H1 (cell line): ENCODE measurements at regions not wholly inside any gene's neighbourhood (a gene's known extent, or its start where the extent isn't known, plus 50 kb on each side); places are given as distances from the start of the nearest gene placed in this dataset.

Experiments
- CTCF ChIA-PET: fragments of 300-600 bp; sonication (Branson Sonifier 250); formaldehyde crosslinking; loops from one replicate; lab custom pipeline; 2021; ENCODE audit not compliant: partially characterized antibody; lab: Charles Lee
- POLR2A ChIA-PET: fragments of 300-600 bp; sonication (Branson Sonifier 250); formaldehyde crosslinking; loops from one replicate; lab custom pipeline; 2021; ENCODE audit warnings: inconsistent platforms; ENCODE audit not compliant: partially characterized antibody; lab: Charles Lee
- DNase-seq, 2 experiments: peaks; one replicate each; pipeline versions ENCODE4 v3.0.0 to v3.0.0-alpha.2; 2010 to 2022; ENCODE audit warnings: low spot score in 2 of 2, low read depth in 1 of 2, mixed read lengths in 1 of 2
- FAIRE-seq: peaks from 2 replicates; lab custom pipeline; 2011; peaks lifted over from hg19 to GRCh38; lab: Jason Lieb, UNC
- H2AFZ ChIP-seq: 2 replicates; pipeline ENCODE4 v1.8.1; 2012; ENCODE audit warnings: low read length, inconsistent platforms
- H2AK5ac ChIP-seq: 2 replicates; pipeline ENCODE4 v1.6.1; 2013; ENCODE audit warnings: low read depth, low read length
- H2BK120ac ChIP-seq: replicated peaks from 2 replicates; pipeline ENCODE3; 2013; ENCODE audit warnings: low read depth, low read length, inconsistent platforms
- H2BK12ac ChIP-seq: 2 replicates; pipeline ENCODE4 v1.6.1; 2013; ENCODE audit warnings: low read depth, low read length
- H2BK15ac ChIP-seq: 2 replicates; pipeline ENCODE4 v1.6.1; 2013; ENCODE audit warnings: low read length
- H2BK20ac ChIP-seq: 2 replicates; pipeline ENCODE4 v1.6.1; 2013; ENCODE audit warnings: low read length
- H2BK5ac ChIP-seq: 2 replicates; pipeline ENCODE4 v1.6.1; 2013; ENCODE audit warnings: low read depth, low read length
- H3K14ac ChIP-seq: 2 replicates; pipeline ENCODE4 v1.6.1; 2013; ENCODE audit warnings: inconsistent platforms; ENCODE audit not compliant: insufficient read length
- H3K18ac ChIP-seq: 2 replicates; pipeline ENCODE4 v1.6.1; 2013; ENCODE audit warnings: low read length; ENCODE audit errors: extremely low read depth
- H3K23ac ChIP-seq: 2 replicates; pipeline ENCODE4 v1.6.1; 2013; ENCODE audit warnings: inconsistent platforms; ENCODE audit not compliant: insufficient read length
- H3K23me2 ChIP-seq: 2 replicates; pipeline ENCODE4 v1.6.1; 2013; ENCODE audit warnings: low read depth, low read length
- H3K27ac ChIP-seq: 2 replicates; pipeline ENCODE4 v1.6.1; 2011; ENCODE audit warnings: low read depth, low read length, inconsistent platforms
- H3K27me3 ChIP-seq, 4 experiments: replicated peaks in 1 of 4; 1 replicate in 1 of 4; 2 replicates in 3 of 4; pipeline versions ENCODE4 v1.6.1 to v1.8.1; 2011 to 2013; ENCODE audit warnings: low read length in 3 of 4, mild to moderate bottlenecking in 3 of 4, inconsistent platforms in 2 of 4, mixed read lengths in 2 of 4, moderate library complexity in 1 of 4; ENCODE audit not compliant: control insufficient read depth in 3 of 4, insufficient read depth in 3 of 4; ENCODE audit errors: extremely low read depth in 1 of 4
- H3K36me3 ChIP-seq, 4 experiments: 2 replicates each; pipeline versions ENCODE4 v1.6.1 to v1.8.1; 2011 to 2013; ENCODE audit warnings: mild to moderate bottlenecking in 4 of 4, low read length in 3 of 4, moderate library complexity in 2 of 4, control low read depth in 1 of 4, inconsistent platforms in 1 of 4; ENCODE audit not compliant: insufficient read depth in 4 of 4, control insufficient read depth in 2 of 4
- H3K4ac ChIP-seq: replicated peaks from 2 replicates; pipeline ENCODE3; 2013; ENCODE audit warnings: low read length, low read depth, mixed read lengths, inconsistent platforms; ENCODE audit not compliant: insufficient read length
- H3K4me1 ChIP-seq, 4 experiments: replicated peaks in 1 of 4; 1 replicate in 1 of 4; 2 replicates in 3 of 4; pipeline versions ENCODE4 v1.6.1 to v1.8.1; 2011 to 2013; ENCODE audit warnings: low read length in 3 of 4, inconsistent platforms in 2 of 4, mixed read lengths in 1 of 4; ENCODE audit not compliant: insufficient read depth in 4 of 4, control insufficient read depth in 3 of 4
- H3K4me2 ChIP-seq, 2 experiments: 2 replicates each; pipeline versions ENCODE4 v1.6.1 to v1.8.1; 2011 to 2013; ENCODE audit warnings: low read depth in 2 of 2, low read length in 2 of 2, control low read depth in 1 of 2, inconsistent platforms in 1 of 2, mild to moderate bottlenecking in 1 of 2; ENCODE audit not compliant: insufficient read depth in 1 of 2
- H3K4me3 ChIP-seq, 4 experiments: fragments of 200-600, 300-600 bp in 1 of 4; sonication (generic), shearing (Covaris generic), sonication (Bioruptor Twin) in 1 of 4; 2 replicates each; pipeline versions ENCODE4 v1.5.1 to v1.8.1; 2011 to 2016; ENCODE audit warnings: low read length in 4 of 4, low read depth in 3 of 4, control low read depth in 2 of 4, inconsistent platforms in 2 of 4, mild to moderate bottlenecking in 2 of 4, mixed read lengths in 1 of 4, moderate library complexity in 1 of 4; ENCODE audit not compliant: insufficient read depth in 2 of 4; ENCODE audit errors: extremely low read depth in 1 of 4
- H3K56ac ChIP-seq: replicated peaks from 2 replicates; pipeline ENCODE3; 2013; ENCODE audit warnings: low read depth, mild to moderate bottlenecking, mixed read lengths, low read length, inconsistent platforms; ENCODE audit not compliant: insufficient read length
- H3K79me1 ChIP-seq: 2 replicates; pipeline ENCODE4 v1.6.1; 2013; ENCODE audit warnings: low read depth, low read length, control low read depth
- H3K79me2 ChIP-seq, 2 experiments: 2 replicates each; pipeline versions ENCODE4 v1.6.1 to v1.8.1; 2012 to 2013; ENCODE audit warnings: low read length in 2 of 2, mild to moderate bottlenecking in 2 of 2, inconsistent platforms in 1 of 2; ENCODE audit not compliant: insufficient read depth in 2 of 2, control insufficient read depth in 1 of 2
- H3K9ac ChIP-seq, 4 experiments: replicated peaks in 1 of 4; 1 replicate in 1 of 4; 2 replicates in 3 of 4; pipeline versions ENCODE4 v1.6.1 to v1.8.1; 2011 to 2013; ENCODE audit warnings: low read depth in 3 of 4, low read length in 3 of 4, control low read depth in 2 of 4, mild to moderate bottlenecking in 2 of 4, moderate library complexity in 2 of 4, inconsistent platforms in 1 of 4; ENCODE audit errors: extremely low read depth in 1 of 4
- H3K9me3 ChIP-seq, 2 experiments: 2 replicates each; pipeline versions ENCODE4 v1.6.1 to v1.8.1; 2012 to 2013; ENCODE audit warnings: mild to moderate bottlenecking in 2 of 2, moderate library complexity in 2 of 2, control low read depth in 1 of 2, inconsistent platforms in 1 of 2, low read depth in 1 of 2, low read length in 1 of 2, mixed read lengths in 1 of 2; ENCODE audit not compliant: insufficient read depth in 2 of 2
- H4K20me1 ChIP-seq, 2 experiments: replicated peaks in 1 of 2; 2 replicates each; pipeline versions ENCODE3 to v1.8.1; 2011 to 2013; ENCODE audit warnings: inconsistent platforms in 2 of 2, low read length in 2 of 2, mild to moderate bottlenecking in 1 of 2; ENCODE audit not compliant: insufficient read depth in 2 of 2, control insufficient read depth in 1 of 2
- H4K5ac ChIP-seq: 2 replicates; pipeline ENCODE4 v1.6.1; 2013; ENCODE audit warnings: low read length, low read depth, mixed read lengths, inconsistent platforms; ENCODE audit not compliant: insufficient read length
- H4K8ac ChIP-seq: 2 replicates; pipeline ENCODE4 v1.8.0; 2013; ENCODE audit warnings: mild to moderate bottlenecking, moderate library complexity, low read length, inconsistent platforms; ENCODE audit not compliant: insufficient read depth; ENCODE audit errors: extremely low read depth
- H4K91ac ChIP-seq: replicated peaks from 2 replicates; pipeline ENCODE3; 2013; ENCODE audit warnings: low read length, mixed read lengths, inconsistent platforms; ENCODE audit not compliant: insufficient read length
- EZH2 ChIP-seq: fragments of 200-600 bp; sonication (generic); IDR thresholded peaks from 2 replicates; pipeline ENCODE4 v1.7.1; 2012; ENCODE audit warnings: low read depth, mild to moderate bottlenecking, moderate library complexity, low read length, inconsistent platforms; ENCODE audit not compliant: severe bottlenecking
- POLR2A ChIP-seq, 2 experiments: IDR thresholded peaks; 1 replicate in 1 of 2; 2 replicates in 1 of 2; pipeline ENCODE4 v1.6.1; 2011; ENCODE audit warnings: low read depth in 2 of 2, low read length in 2 of 2, mild to moderate bottlenecking in 2 of 2; ENCODE audit errors: control extremely low read depth in 1 of 2
- RAD21 ChIP-seq, 2 experiments: IDR thresholded peaks in 1 of 2; conservative IDR thresholded peaks in 1 of 2; 2 replicates each; pipeline ENCODE4 v1.6.1; 2011; ENCODE audit warnings: low read depth in 2 of 2, low read length in 2 of 2, improper control_type of control experiment in 1 of 2, inconsistent platforms in 1 of 2, mild to moderate bottlenecking in 1 of 2, moderate library complexity in 1 of 2
- TAF1 ChIP-seq: IDR thresholded peaks from 2 replicates; pipeline ENCODE4 v1.6.1; 2011; ENCODE audit warnings: mild to moderate bottlenecking, low read depth, low read length
- TEAD4 ChIP-seq: IDR thresholded peaks from 2 replicates; pipeline ENCODE4 v1.6.1; 2012; ENCODE audit warnings: low read depth, low read length, inconsistent platforms, mixed read lengths
- WGBS, 2 experiments: shearing (Covaris generic) in 1 of 2; methylation state at CpG; one replicate each; pipeline versions ENCODE4 v1.1.6 to v1.1.7; 2013 to 2015; ENCODE audit warnings: low lambda C conversion rate in 2 of 2, mixed read lengths in 2 of 2, inconsistent platforms in 1 of 2, low coverage in 1 of 2, missing lambda C conversion rate in 1 of 2; ENCODE audit not compliant: insufficient replicate concordance in 2 of 2, insufficient coverage in 1 of 2, insufficient read length in 1 of 2; ENCODE audit errors: extremely low coverage in 1 of 2, missing lambda C conversion rate in 1 of 2; 5-methylcytosine and 5-hydroxymethylcytosine counted together

DNA sequence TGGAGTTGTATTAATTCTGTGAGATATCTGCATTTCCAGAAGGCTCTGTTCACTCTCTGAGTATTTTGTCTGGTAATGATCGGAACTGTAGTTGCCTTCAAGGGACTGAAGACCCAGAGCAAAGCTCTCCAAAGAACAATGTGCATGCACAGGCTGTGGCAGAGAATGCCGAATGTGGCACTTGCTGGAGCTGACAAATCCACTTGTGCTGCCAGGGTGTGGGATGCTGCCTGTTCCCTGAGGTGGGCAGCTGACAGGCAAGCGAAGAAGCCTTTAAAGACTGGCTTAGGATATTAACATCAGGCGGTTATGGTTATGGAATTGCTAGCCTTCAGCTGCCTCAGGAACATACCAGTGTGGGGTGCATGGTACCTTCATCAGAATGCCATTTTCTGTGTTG is 419.9 kb upstream of the ATP2B1 start:
- WGBS, 2 experiments = 67% methylated on average over 4 of the region's 4 CpGs; no CpG with 5 or more reads in 1 of the 2 experiments
- no peak overlapping the region for H2BK12ac ChIP-seq
- TF ChIP-seq TEAD4 (no peak), EZH2 (no peak), RAD21 (IDR thresholded peaks at IDR 0.05 in 1 of 2, conservative IDR thresholded peaks at IDR 0.05 in 1 of 2; ENCODE audit: low read depth in 2 of 2, low read length in 2 of 2) (no peak), TAF1 (no peak), POLR2A (IDR thresholded peaks at IDR 0.05; ENCODE audit: control extremely low read depth in 1 of 2, low read depth in 2 of 2, low read length in 2 of 2) (no peak)
- TF ChIP-seq, all 59 proteins: peak for 0
- no peak for FAIRE-seq
- Histone ChIP-seq H3K9me3 (no peaks in the 10 kb centered on the region), H3K79me1 (no peaks in the 10 kb centered on the region), H3K9ac (no peak overlapping the region), H3K27me3 (no peaks in the 10 kb centered on the region), H3K14ac (no peak overlapping the region), H3K36me3 (no peaks in the 10 kb centered on the region), H4K8ac (no peak overlapping the region), H3K4me2 (no peak overlapping the region), H3K79me2 (no peaks in the 10 kb centered on the region), H2AFZ (peak overlapping the region; percentile 66; the same call in 1 of the 2 replicates), H3K18ac (no peak overlapping the region), H4K5ac (no peak overlapping the region), H2BK5ac (no peak overlapping the region), H3K4me3 (no peak overlapping the region), H4K20me1 (no peaks in the 10 kb centered on the region), H2BK20ac (no peak overlapping the region), H4K91ac (no peak overlapping the region), H2AK5ac (no peak overlapping the region), H3K23ac (no peak overlapping the region), H3K56ac (no peak overlapping the region), H3K23me2 (no peaks in the 10 kb centered on the region), H3K27ac (no peak overlapping the region), H3K4ac (no peak overlapping the region), H2BK15ac (no peak overlapping the region), H3K4me1 (no peaks in the 10 kb centered on the region), H2BK120ac (no peak overlapping the region)
- no peak for DNase-seq
- CTCF ChIA-PET = interaction anchor here (0.8 to 1.2 kb wide), 2 partner anchors 26 to 62 kb away, joined by 3 read pairs; no protein-coding TSS in a partner anchor
- POLR2A ChIA-PET = no interaction called here
